H1 (cell line): ENCODE measurements at regions not wholly inside any gene's neighbourhood (a gene's known extent, or its start where the extent isn't known, plus 50 kb on each side); places are given as distances from the start of the nearest gene placed in this dataset.

Experiments used
- CTCF ChIA-PET: fragments of 300-600 bp; sonication (Branson Sonifier 250); formaldehyde crosslinking; loops from one replicate; lab custom pipeline; 2021; ENCODE audit not compliant: partially characterized antibody; lab: Charles Lee
- POLR2A ChIA-PET: fragments of 300-600 bp; sonication (Branson Sonifier 250); formaldehyde crosslinking; loops from one replicate; lab custom pipeline; 2021; ENCODE audit warnings: inconsistent platforms; ENCODE audit not compliant: partially characterized antibody; lab: Charles Lee
- DNase-seq, 2 experiments: peaks; one replicate each; pipeline versions ENCODE4 v3.0.0 to v3.0.0-alpha.2; 2010 to 2022; ENCODE audit warnings: low spot score in 2 of 2, low read depth in 1 of 2, mixed read lengths in 1 of 2
- FAIRE-seq: peaks from 2 replicates; lab custom pipeline; 2011; peaks lifted over from hg19 to GRCh38; lab: Jason Lieb, UNC
- H2AFZ ChIP-seq: 2 replicates; pipeline ENCODE4 v1.8.1; 2012; ENCODE audit warnings: low read length, inconsistent platforms
- H2AK5ac ChIP-seq: 2 replicates; pipeline ENCODE4 v1.6.1; 2013; ENCODE audit warnings: low read depth, low read length
- H2BK120ac ChIP-seq: replicated peaks from 2 replicates; pipeline ENCODE3; 2013; ENCODE audit warnings: low read depth, low read length, inconsistent platforms
- H2BK12ac ChIP-seq: 2 replicates; pipeline ENCODE4 v1.6.1; 2013; ENCODE audit warnings: low read depth, low read length
- H2BK15ac ChIP-seq: 2 replicates; pipeline ENCODE4 v1.6.1; 2013; ENCODE audit warnings: low read length
- H2BK20ac ChIP-seq: 2 replicates; pipeline ENCODE4 v1.6.1; 2013; ENCODE audit warnings: low read length
- H2BK5ac ChIP-seq: 2 replicates; pipeline ENCODE4 v1.6.1; 2013; ENCODE audit warnings: low read depth, low read length
- H3K14ac ChIP-seq: 2 replicates; pipeline ENCODE4 v1.6.1; 2013; ENCODE audit warnings: inconsistent platforms; ENCODE audit not compliant: insufficient read length
- H3K18ac ChIP-seq: 2 replicates; pipeline ENCODE4 v1.6.1; 2013; ENCODE audit warnings: low read length; ENCODE audit errors: extremely low read depth
- H3K23ac ChIP-seq: 2 replicates; pipeline ENCODE4 v1.6.1; 2013; ENCODE audit warnings: inconsistent platforms; ENCODE audit not compliant: insufficient read length
- H3K23me2 ChIP-seq: 2 replicates; pipeline ENCODE4 v1.6.1; 2013; ENCODE audit warnings: low read depth, low read length
- H3K27ac ChIP-seq: 2 replicates; pipeline ENCODE4 v1.6.1; 2011; ENCODE audit warnings: low read depth, low read length, inconsistent platforms
- H3K27me3 ChIP-seq, 4 experiments: replicated peaks in 1 of 4; 1 replicate in 1 of 4; 2 replicates in 3 of 4; pipeline versions ENCODE4 v1.6.1 to v1.8.1; 2011 to 2013; ENCODE audit warnings: low read length in 3 of 4, mild to moderate bottlenecking in 3 of 4, inconsistent platforms in 2 of 4, mixed read lengths in 2 of 4, moderate library complexity in 1 of 4; ENCODE audit not compliant: control insufficient read depth in 3 of 4, insufficient read depth in 3 of 4; ENCODE audit errors: extremely low read depth in 1 of 4
- H3K36me3 ChIP-seq, 4 experiments: 2 replicates each; pipeline versions ENCODE4 v1.6.1 to v1.8.1; 2011 to 2013; ENCODE audit warnings: mild to moderate bottlenecking in 4 of 4, low read length in 3 of 4, moderate library complexity in 2 of 4, control low read depth in 1 of 4, inconsistent platforms in 1 of 4; ENCODE audit not compliant: insufficient read depth in 4 of 4, control insufficient read depth in 2 of 4
- H3K4ac ChIP-seq: replicated peaks from 2 replicates; pipeline ENCODE3; 2013; ENCODE audit warnings: low read length, low read depth, mixed read lengths, inconsistent platforms; ENCODE audit not compliant: insufficient read length
- H3K4me1 ChIP-seq, 4 experiments: replicated peaks in 1 of 4; 1 replicate in 1 of 4; 2 replicates in 3 of 4; pipeline versions ENCODE4 v1.6.1 to v1.8.1; 2011 to 2013; ENCODE audit warnings: low read length in 3 of 4, inconsistent platforms in 2 of 4, mixed read lengths in 1 of 4; ENCODE audit not compliant: insufficient read depth in 4 of 4, control insufficient read depth in 3 of 4
- H3K4me2 ChIP-seq, 2 experiments: 2 replicates each; pipeline versions ENCODE4 v1.6.1 to v1.8.1; 2011 to 2013; ENCODE audit warnings: low read depth in 2 of 2, low read length in 2 of 2, control low read depth in 1 of 2, inconsistent platforms in 1 of 2, mild to moderate bottlenecking in 1 of 2; ENCODE audit not compliant: insufficient read depth in 1 of 2
- H3K4me3 ChIP-seq, 4 experiments: fragments of 200-600, 300-600 bp in 1 of 4; sonication (generic), shearing (Covaris generic), sonication (Bioruptor Twin) in 1 of 4; 2 replicates each; pipeline versions ENCODE4 v1.5.1 to v1.8.1; 2011 to 2016; ENCODE audit warnings: low read length in 4 of 4, low read depth in 3 of 4, control low read depth in 2 of 4, inconsistent platforms in 2 of 4, mild to moderate bottlenecking in 2 of 4, mixed read lengths in 1 of 4, moderate library complexity in 1 of 4; ENCODE audit not compliant: insufficient read depth in 2 of 4; ENCODE audit errors: extremely low read depth in 1 of 4
- H3K56ac ChIP-seq: replicated peaks from 2 replicates; pipeline ENCODE3; 2013; ENCODE audit warnings: low read depth, mild to moderate bottlenecking, mixed read lengths, low read length, inconsistent platforms; ENCODE audit not compliant: insufficient read length
- H3K79me1 ChIP-seq: 2 replicates; pipeline ENCODE4 v1.6.1; 2013; ENCODE audit warnings: low read depth, low read length, control low read depth
- H3K79me2 ChIP-seq, 2 experiments: 2 replicates each; pipeline versions ENCODE4 v1.6.1 to v1.8.1; 2012 to 2013; ENCODE audit warnings: low read length in 2 of 2, mild to moderate bottlenecking in 2 of 2, inconsistent platforms in 1 of 2; ENCODE audit not compliant: insufficient read depth in 2 of 2, control insufficient read depth in 1 of 2
- H3K9ac ChIP-seq, 4 experiments: replicated peaks in 1 of 4; 1 replicate in 1 of 4; 2 replicates in 3 of 4; pipeline versions ENCODE4 v1.6.1 to v1.8.1; 2011 to 2013; ENCODE audit warnings: low read depth in 3 of 4, low read length in 3 of 4, control low read depth in 2 of 4, mild to moderate bottlenecking in 2 of 4, moderate library complexity in 2 of 4, inconsistent platforms in 1 of 4; ENCODE audit errors: extremely low read depth in 1 of 4
- H3K9me3 ChIP-seq, 2 experiments: 2 replicates each; pipeline versions ENCODE4 v1.6.1 to v1.8.1; 2012 to 2013; ENCODE audit warnings: mild to moderate bottlenecking in 2 of 2, moderate library complexity in 2 of 2, control low read depth in 1 of 2, inconsistent platforms in 1 of 2, low read depth in 1 of 2, low read length in 1 of 2, mixed read lengths in 1 of 2; ENCODE audit not compliant: insufficient read depth in 2 of 2
- H4K20me1 ChIP-seq, 2 experiments: replicated peaks in 1 of 2; 2 replicates each; pipeline versions ENCODE3 to v1.8.1; 2011 to 2013; ENCODE audit warnings: inconsistent platforms in 2 of 2, low read length in 2 of 2, mild to moderate bottlenecking in 1 of 2; ENCODE audit not compliant: insufficient read depth in 2 of 2, control insufficient read depth in 1 of 2
- H4K5ac ChIP-seq: 2 replicates; pipeline ENCODE4 v1.6.1; 2013; ENCODE audit warnings: low read length, low read depth, mixed read lengths, inconsistent platforms; ENCODE audit not compliant: insufficient read length
- H4K8ac ChIP-seq: 2 replicates; pipeline ENCODE4 v1.8.0; 2013; ENCODE audit warnings: mild to moderate bottlenecking, moderate library complexity, low read length, inconsistent platforms; ENCODE audit not compliant: insufficient read depth; ENCODE audit errors: extremely low read depth
- H4K91ac ChIP-seq: replicated peaks from 2 replicates; pipeline ENCODE3; 2013; ENCODE audit warnings: low read length, mixed read lengths, inconsistent platforms; ENCODE audit not compliant: insufficient read length
- BACH1 ChIP-seq: IDR thresholded peaks from 2 replicates; pipeline ENCODE4 v1.6.1; 2012; ENCODE audit warnings: low read length, improper control_type of control experiment
- BRCA1 ChIP-seq: IDR thresholded peaks from 2 replicates; pipeline ENCODE4 v1.6.1; 2012; ENCODE audit warnings: low read depth, low read length, improper control_type of control experiment
- CBX8 ChIP-seq: fragments of 300-800, 300-1000 bp; sonication (generic); IDR thresholded peaks from 2 replicates; pipeline ENCODE4 v1.7.1; 2016; ENCODE audit warnings: low read depth, low read length, borderline replicate concordance
- CHD1 ChIP-seq: IDR thresholded peaks from 2 replicates; pipeline ENCODE4 v1.6.1; 2012; ENCODE audit warnings: low read depth, low read length, improper control_type of control experiment
- GTF2F1 ChIP-seq: IDR thresholded peaks from 2 replicates; pipeline ENCODE4 v1.6.1; 2012; ENCODE audit warnings: low read depth, low read length, improper control_type of control experiment, borderline replicate concordance
- JUND ChIP-seq: IDR thresholded peaks from 2 replicates; pipeline ENCODE4 v1.6.1; 2011; ENCODE audit warnings: mild to moderate bottlenecking, improper control_type of control experiment, low read length
- KDM4A ChIP-seq: IDR thresholded peaks from one replicate; pipeline ENCODE4 v1.7.1; 2012; ENCODE audit warnings: low read depth, mild to moderate bottlenecking, moderate library complexity, low read length, inconsistent platforms; ENCODE audit not compliant: severe bottlenecking
- NRF1 ChIP-seq: IDR thresholded peaks from 2 replicates; pipeline ENCODE4 v1.6.1; 2011; ENCODE audit warnings: mild to moderate bottlenecking, low read depth, low read length, improper control_type of control experiment
- POLR2AphosphoS5 ChIP-seq: IDR thresholded peaks from 2 replicates; pipeline ENCODE4 v1.6.1; 2011; ENCODE audit warnings: low read depth, low read length
- POU5F1 ChIP-seq: IDR thresholded peaks from 2 replicates; pipeline ENCODE4 v1.6.1; 2011; ENCODE audit warnings: low read depth, mild to moderate bottlenecking, low read length, moderate library complexity
- RFX5 ChIP-seq: IDR thresholded peaks from 2 replicates; pipeline ENCODE4 v1.6.1; 2011; ENCODE audit warnings: low read depth, low read length, improper control_type of control experiment, borderline replicate concordance
- RXRA ChIP-seq: IDR thresholded peaks from 2 replicates; pipeline ENCODE4 v1.6.1; 2011; ENCODE audit warnings: low read depth, mild to moderate bottlenecking, low read length, moderate library complexity; ENCODE audit not compliant: insufficient read depth
- SAP30 ChIP-seq: fragments of 300-600 bp; sonication (generic); IDR thresholded peaks from 2 replicates; pipeline ENCODE4 v1.7.1; 2012; ENCODE audit warnings: low read length, moderate library complexity, mild to moderate bottlenecking, inconsistent platforms; ENCODE audit not compliant: insufficient read depth, insufficient replicate concordance
- SP1 ChIP-seq: IDR thresholded peaks from 2 replicates; pipeline ENCODE4 v1.6.1; 2011; ENCODE audit warnings: low read depth, low read length
- SP2 ChIP-seq: IDR thresholded peaks from 2 replicates; pipeline ENCODE4 v1.6.1; 2012; ENCODE audit warnings: mild to moderate bottlenecking, low read length, inconsistent platforms
- TAF7 ChIP-seq: optimal IDR thresholded peaks from 2 replicates; pipeline ENCODE3; 2011; ENCODE audit warnings: low read depth, mild to moderate bottlenecking, inconsistent platforms, low read length, moderate library complexity, borderline replicate concordance
- WGBS, 2 experiments: shearing (Covaris generic) in 1 of 2; methylation state at CpG; one replicate each; pipeline versions ENCODE4 v1.1.6 to v1.1.7; 2013 to 2015; ENCODE audit warnings: low lambda C conversion rate in 2 of 2, mixed read lengths in 2 of 2, inconsistent platforms in 1 of 2, low coverage in 1 of 2, missing lambda C conversion rate in 1 of 2; ENCODE audit not compliant: insufficient replicate concordance in 2 of 2, insufficient coverage in 1 of 2, insufficient read length in 1 of 2; ENCODE audit errors: extremely low coverage in 1 of 2, missing lambda C conversion rate in 1 of 2; 5-methylcytosine and 5-hydroxymethylcytosine counted together

- no peak overlapping the region for H4K91ac ChIP-seq
- peaks cover 0 to 1% (median 0%) of the 10 kb centered on the region in 4 experiments; a peak in 1 of 7 replicates for H3K27me3 ChIP-seq
- no peak overlapping the region for H3K4ac ChIP-seq
- ChIA-PET CTCF (interaction anchor here (0.6 to 2.4 kb wide), 14 partner anchors 9 to 229 kb away, joined by 3 to 10 read pairs (median 4); no protein-coding TSS in a partner anchor), POLR2A (interaction anchor here (0.6 to 1.5 kb wide), 2 partner anchors 11 to 62 kb away, joined by 3 to 4 read pairs; no protein-coding TSS in a partner anchor)
- peaks cover 2% of the 10 kb centered on the region; the same call in 1 of the 2 replicates for H3K23me2 ChIP-seq
- H3K18ac ChIP-seq: no peak overlapping the region
- no peaks in the 10 kb centered on the region for H4K20me1 ChIP-seq
- no peak overlapping the region for H4K5ac ChIP-seq
- no peaks in the 10 kb centered on the region for H3K36me3 ChIP-seq
- H2BK5ac ChIP-seq: no peak overlapping the region
- WGBS, 2 experiments: 84% methylated on average over 8 of the region's 8 CpGs; no CpG with 5 or more reads in 1 of the 2 experiments
- H3K4me2 ChIP-seq: no peak overlapping the region
- H2BK20ac ChIP-seq: no peak overlapping the region
- no peak overlapping the region for H4K8ac ChIP-seq
- no peak overlapping the region for H3K4me3 ChIP-seq
- H2AFZ ChIP-seq: peak overlapping the region; percentile 82
- no peak overlapping the region for H2BK120ac ChIP-seq
- H3K56ac ChIP-seq: no peak overlapping the region
- no peak overlapping the region for H3K9ac ChIP-seq
- H3K79me1 ChIP-seq: no peaks in the 10 kb centered on the region
- TF ChIP-seq BRCA1 (no peak), CHD1 (no peak), RXRA (no peak), POU5F1 (no peak), GTF2F1 (no peak), SAP30 (no peak), RFX5 (no peak), JUND (no peak), CBX8 (no peak), SP1 (no peak), TAF7 (no peak), NRF1 (no peak), SP2 (no peak), BACH1 (no peak), POLR2AphosphoS5 (no peak), KDM4A (no peak)
- H2AK5ac ChIP-seq: no peak overlapping the region
- no peak overlapping the region for H3K23ac ChIP-seq
- no peaks in the 10 kb centered on the region for H3K9me3 ChIP-seq
- peak overlapping the region; percentile 92; the same call in 1 of the 2 replicates for H2BK12ac ChIP-seq
- peaks cover 0 to 8% (median 6%) of the 10 kb centered on the region in 4 experiments; a peak in 4 of 7 replicates for H3K4me1 ChIP-seq
- H3K27ac ChIP-seq: no peak overlapping the region
- H3K79me2 ChIP-seq: no peaks in the 10 kb centered on the region
- FAIRE-seq (no peak), DNase-seq (no peak)
- H2BK15ac ChIP-seq: peak overlapping the region; percentile 65; the same call in 1 of the 2 replicates
- no peak overlapping the region for H3K14ac ChIP-seq
Measured at GRCh38 chr6:3510617-3511016, 53.8 kb upstream of the SLC22A23 start.
